ENCODE measurements at regions not wholly inside any gene's neighbourhood (a gene's known extent, or its start where the extent isn't known, plus 50 kb on each side); places are given as distances from the start of the nearest gene placed in this dataset.
A peak's percentile ranks its signal among the peaks of the same experiment; 100 is the strongest.

- DNase-seq (ENCODE audit: low spot score), result no peak
These were observed 63.3 kb upstream of the ARHGEF3 start for GRCh38 chr3:56864918-56865524.

- no peak for DNase-seq (ENCODE audit: low spot score)
These were observed 62.3 kb upstream of the ARHGEF3 start for GRCh38 chr3:56864090-56864489.

GRCh38 chr3:56862352-56863062, 60.8 kb upstream of the ARHGEF3 start:
- DNase-seq (ENCODE audit: low spot score), result peak; percentile 25

- no peak for DNase-seq (ENCODE audit: low spot score)
These were observed 59.8 kb upstream of the ARHGEF3 start for GRCh38 chr3:56861511-56861910.

GRCh38 chr3:56860939-56861338, 59.2 kb upstream of the ARHGEF3 start:
- no peak for DNase-seq (ENCODE audit: low spot score)

GRCh38 chr3:56860351-56860750, 58.6 kb upstream of the ARHGEF3 start:
- DNase-seq (ENCODE audit: low spot score), result no peak

- DNase-seq (ENCODE audit: low spot score), result no peak
These were observed 56.6 kb upstream of the ARHGEF3 start for GRCh38 chr3:56858331-56858730.

GRCh38 chr3:56857178-56857577, 55.4 kb upstream of the ARHGEF3 start:
- no peak for DNase-seq (ENCODE audit: low spot score)

GRCh38 chr3:56856752-56857151, 55.0 kb upstream of the ARHGEF3 start:
- no peak for DNase-seq (ENCODE audit: low spot score)

- peak; percentile 30 for DNase-seq (ENCODE audit: low spot score)
These were observed 54.2 kb upstream of the ARHGEF3 start for GRCh38 chr3:56855856-56856512.

- DNase-seq (ENCODE audit: low spot score), result no peak
These were observed 53.3 kb upstream of the ARHGEF3 start for GRCh38 chr3:56854856-56855611.

GRCh38 chr3:56851966-56852884, 50.5 kb upstream of the ARHGEF3 start:
- DNase-seq (ENCODE audit: low spot score), result no peak

Data from cerebellar cortex (tissue), 1 donor.